Stimulated activated CD4-positive, alpha-beta T cell treated with anti-CD3 and anti-CD28 coated beads, Interleukin-15, amount 100 ng/mL, for 1 hour (primary cell): ENCODE measurements at regions not wholly inside any gene's neighbourhood (a gene's known extent, or its start where the extent isn't known, plus 50 kb on each side); places are given as distances from the start of the nearest gene placed in this dataset.

Experiments
- DNase-seq, 2 donors: peaks; one replicate each; pipeline ENCODE4 v3.0.0-alpha.2; 2020; ENCODE audit warnings: low read depth in 1 of 2, low spot score in 1 of 2

- DNase-seq = no peak
These were observed 54.4 kb downstream of the UNCX start for GRCh38 chr7:1286946-1287645.

GRCh38 chr7:1287752-1288201 is 55.1 kb downstream of the UNCX start:
- no peak for DNase-seq

- DNase-seq = no peak
These were observed 55.8 kb downstream of the UNCX start for GRCh38 chr7:1288390-1288995.

- DNase-seq = no peak
These were observed 56.4 kb downstream of the UNCX start for GRCh38 chr7:1288996-1289551.

- no peak for DNase-seq
These were observed 57.0 kb downstream of the UNCX start for GRCh38 chr7:1289666-1290025.

GRCh38 chr7:1290026-1290678 is 57.5 kb downstream of the UNCX start:
- DNase-seq = no peak

GRCh38 chr7:1290679-1291356 is 58.1 kb downstream of the UNCX start:
- DNase-seq = no peak

- DNase-seq = no peak
These were observed 58.7 kb downstream of the UNCX start for GRCh38 chr7:1291357-1291689.

- DNase-seq = no peak
These were observed 59.4 kb downstream of the UNCX start for GRCh38 chr7:1291845-1292765.

- no peak for DNase-seq
These were observed 60.5 kb downstream of the UNCX start for GRCh38 chr7:1292972-1293830.

GRCh38 chr7:1293950-1294411 is 61.3 kb downstream of the UNCX start:
- no peak for DNase-seq

- no peak for DNase-seq
These were observed 63.2 kb downstream of the UNCX start for GRCh38 chr7:1295776-1296355.

GRCh38 chr7:1296356-1296981 is 63.8 kb downstream of the UNCX start:
- DNase-seq = no peak

GRCh38 chr7:1297017-1297960 is 64.6 kb downstream of the UNCX start:
- DNase-seq = no peak

GRCh38 chr7:1298051-1298930 is 65.6 kb downstream of the UNCX start:
- no peak for DNase-seq

GRCh38 chr7:1298931-1299885 is 66.5 kb downstream of the UNCX start:
- no peak for DNase-seq
